ENCODE measurements at regions not wholly inside any gene's neighbourhood (a gene's known extent, or its start where the extent isn't known, plus 50 kb on each side); places are given as distances from the start of the nearest gene placed in this dataset.

DNA sequence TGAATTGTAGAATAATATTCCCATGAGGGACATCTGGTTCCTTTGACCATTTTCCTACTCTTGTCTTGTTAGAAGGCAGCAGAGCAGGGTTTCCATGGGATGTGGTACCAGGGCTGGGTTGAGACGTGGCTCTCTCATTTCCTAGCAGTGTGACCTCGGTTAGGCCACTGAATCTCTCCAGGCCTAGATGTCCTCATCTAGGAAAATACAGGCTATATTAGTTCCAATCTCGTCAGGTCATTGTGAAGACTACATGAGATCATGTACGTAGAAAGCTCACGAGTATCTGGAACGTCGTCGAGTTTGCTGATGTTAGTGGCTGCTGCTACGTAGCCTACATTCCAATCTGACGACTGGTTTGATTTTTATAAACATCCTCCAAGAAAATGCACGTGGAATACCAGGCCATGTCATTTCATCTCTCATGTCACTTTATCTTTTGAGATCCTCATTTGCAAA, 278.2 kb upstream of the GATB start:
- Histone ChIP-seq H3K4me2 (ENCODE audit: low read depth, low read length, poor library complexity, severe bottlenecking) (no peak overlapping the region), H3K36me3 (ENCODE audit: insufficient read depth, low read length) (no peaks in the 10 kb centered on the region), H3F3A (ENCODE audit: low read depth) (no peaks in the 10 kb centered on the region), H3K9me3 (ENCODE audit: insufficient read depth, low read depth, low read length) (no peaks in the 10 kb centered on the region), H2AFZ (ENCODE audit: low read length) (no peak overlapping the region), H3K4me1 (ENCODE audit: insufficient read depth, low read length, poor library complexity, severe bottlenecking) (no peaks in the 10 kb centered on the region), H3K9me2 (replicated peaks; ENCODE audit: low read depth, low read length) (no peaks in the 10 kb centered on the region), H3K27me3 (ENCODE audit: insufficient read depth, low read length, poor library complexity, severe bottlenecking) (no peaks in the 10 kb centered on the region), H3K79me2 (ENCODE audit: insufficient read depth, low read length) (no peaks in the 10 kb centered on the region), H3K9ac (ENCODE audit: low read depth, low read length, poor library complexity, severe bottlenecking) (no peak overlapping the region), H3K4me3 (ENCODE audit: low read length, poor library complexity, severe bottlenecking) (no peak overlapping the region), H4K20me1 (ENCODE audit: insufficient read depth, low read length, poor library complexity, severe bottlenecking) (no peaks in the 10 kb centered on the region)
- no peak for TF ChIP-seq EZH2phosphoT487 (IDR thresholded peaks at IDR 0.05; ENCODE audit: borderline replicate concordance)
- TF ChIP-seq, protein P1, sequence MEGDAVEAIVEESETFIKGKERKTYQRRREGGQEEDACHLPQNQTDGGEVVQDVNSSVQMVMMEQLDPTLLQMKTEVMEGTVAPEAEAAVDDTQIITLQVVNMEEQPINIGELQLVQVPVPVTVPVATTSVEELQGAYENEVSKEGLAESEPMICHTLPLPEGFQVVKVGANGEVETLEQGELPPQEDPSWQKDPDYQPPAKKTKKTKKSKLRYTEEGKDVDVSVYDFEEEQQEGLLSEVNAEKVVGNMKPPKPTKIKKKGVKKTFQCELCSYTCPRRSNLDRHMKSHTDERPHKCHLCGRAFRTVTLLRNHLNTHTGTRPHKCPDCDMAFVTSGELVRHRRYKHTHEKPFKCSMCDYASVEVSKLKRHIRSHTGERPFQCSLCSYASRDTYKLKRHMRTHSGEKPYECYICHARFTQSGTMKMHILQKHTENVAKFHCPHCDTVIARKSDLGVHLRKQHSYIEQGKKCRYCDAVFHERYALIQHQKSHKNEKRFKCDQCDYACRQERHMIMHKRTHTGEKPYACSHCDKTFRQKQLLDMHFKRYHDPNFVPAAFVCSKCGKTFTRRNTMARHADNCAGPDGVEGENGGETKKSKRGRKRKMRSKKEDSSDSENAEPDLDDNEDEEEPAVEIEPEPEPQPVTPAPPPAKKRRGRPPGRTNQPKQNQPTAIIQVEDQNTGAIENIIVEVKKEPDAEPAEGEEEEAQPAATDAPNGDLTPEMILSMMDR (conservative IDR thresholded peaks at IDR 0.05; ENCODE audit: low read length): no peak

DNA sequence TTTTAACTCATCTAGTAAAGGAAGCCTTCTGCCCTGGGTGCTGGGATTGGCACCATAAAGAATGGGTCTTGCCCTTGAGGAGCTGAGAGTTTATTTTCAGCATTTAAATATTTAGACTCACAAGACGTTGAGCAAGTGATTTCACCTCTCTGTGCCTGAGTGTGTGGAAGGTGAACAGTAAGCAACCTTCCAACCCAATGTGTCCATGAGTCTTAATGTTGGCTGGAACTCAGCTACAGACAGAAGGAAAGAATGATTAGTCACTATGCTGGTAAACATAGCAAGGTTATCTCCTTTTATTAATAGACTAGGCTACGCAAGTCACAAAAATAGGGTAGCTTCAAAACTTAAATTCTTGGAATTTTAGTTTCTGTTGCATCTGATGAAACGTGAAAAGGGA, 277.4 kb upstream of the GATB start:
- Histone ChIP-seq H3K4me2 (ENCODE audit: low read depth, low read length, poor library complexity, severe bottlenecking) (no peak overlapping the region), H3K27me3 (ENCODE audit: insufficient read depth, low read length, poor library complexity, severe bottlenecking) (no peaks in the 10 kb centered on the region), H3K9ac (ENCODE audit: low read depth, low read length, poor library complexity, severe bottlenecking) (no peak overlapping the region)

DNA sequence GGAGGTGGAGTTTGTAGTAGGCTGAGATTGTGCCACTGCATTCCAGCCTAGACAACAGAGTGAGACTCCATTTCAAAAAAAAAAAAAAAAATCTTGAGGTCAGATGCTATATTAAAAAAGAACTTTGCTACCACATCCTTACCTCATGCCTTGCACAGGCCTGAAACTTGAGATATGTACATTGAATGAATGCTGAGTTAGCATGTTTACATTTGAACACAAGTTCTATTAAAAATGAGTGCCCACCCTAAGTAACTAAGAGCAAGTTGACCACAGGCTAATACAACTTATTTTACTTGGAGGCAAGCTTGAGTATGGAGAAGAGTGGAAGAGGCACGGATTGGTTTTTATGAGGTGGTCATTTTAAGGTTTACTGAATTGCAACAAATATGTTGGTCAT, 276.6 kb upstream of the GATB start:
- no peak overlapping the region for H3K9ac ChIP-seq (ENCODE audit: low read depth, low read length, poor library complexity, severe bottlenecking)
- H3K9me2 ChIP-seq (replicated peaks; ENCODE audit: low read depth, low read length): no peaks in the 10 kb centered on the region
- H3K79me2 ChIP-seq (ENCODE audit: insufficient read depth, low read length): no peaks in the 10 kb centered on the region
- no peaks in the 10 kb centered on the region for H3K4me1 ChIP-seq (ENCODE audit: insufficient read depth, low read length, poor library complexity, severe bottlenecking)
- H3K4me2 ChIP-seq (ENCODE audit: low read depth, low read length, poor library complexity, severe bottlenecking): no peak overlapping the region
- H2AFZ ChIP-seq (ENCODE audit: low read length): no peak overlapping the region
- no peak overlapping the region for H3K4me3 ChIP-seq (ENCODE audit: low read length, poor library complexity, severe bottlenecking)
- no peaks in the 10 kb centered on the region for H3K36me3 ChIP-seq (ENCODE audit: insufficient read depth, low read length)
- TF ChIP-seq, protein P1 (conservative IDR thresholded peaks at IDR 0.05; ENCODE audit: low read length): no peak
- no peak for TF ChIP-seq EZH2phosphoT487 (IDR thresholded peaks at IDR 0.05; ENCODE audit: borderline replicate concordance)
- H3K27me3 ChIP-seq (ENCODE audit: insufficient read depth, low read length, poor library complexity, severe bottlenecking): no peaks in the 10 kb centered on the region
- no peaks in the 10 kb centered on the region for H4K20me1 ChIP-seq (ENCODE audit: insufficient read depth, low read length, poor library complexity, severe bottlenecking)
- no peaks in the 10 kb centered on the region for H3K9me3 ChIP-seq (ENCODE audit: insufficient read depth, low read depth, low read length)
- no peaks in the 10 kb centered on the region for H3F3A ChIP-seq (ENCODE audit: low read depth)

More for the DNA sequence above, 277.4 kb upstream of the GATB start:
- Histone ChIP-seq H3F3A (ENCODE audit: low read depth) (no peaks in the 10 kb centered on the region), H3K79me2 (ENCODE audit: insufficient read depth, low read length) (no peaks in the 10 kb centered on the region), H2AFZ (ENCODE audit: low read length) (no peak overlapping the region), H3K9me2 (replicated peaks; ENCODE audit: low read depth, low read length) (no peaks in the 10 kb centered on the region), H3K4me1 (ENCODE audit: insufficient read depth, low read length, poor library complexity, severe bottlenecking) (no peaks in the 10 kb centered on the region), H3K9me3 (ENCODE audit: insufficient read depth, low read depth, low read length) (no peaks in the 10 kb centered on the region), H4K20me1 (ENCODE audit: insufficient read depth, low read length, poor library complexity, severe bottlenecking) (no peaks in the 10 kb centered on the region), H3K4me3 (ENCODE audit: low read length, poor library complexity, severe bottlenecking) (no peak overlapping the region), H3K36me3 (ENCODE audit: insufficient read depth, low read length) (no peaks in the 10 kb centered on the region)
- no peak for TF ChIP-seq EZH2phosphoT487 (IDR thresholded peaks at IDR 0.05; ENCODE audit: borderline replicate concordance)
- TF ChIP-seq, protein P1 (conservative IDR thresholded peaks at IDR 0.05; ENCODE audit: low read length): no peak

All from Loucy (cell line).